ENCODE measurements at regions not wholly inside any gene's neighbourhood (a gene's known extent, or its start where the extent isn't known, plus 50 kb on each side); places are given as distances from the start of the nearest gene placed in this dataset.
"Not testable (repeated sequence)": the region's sequence is repeated elsewhere in the genome, so short reads cannot be mapped to it uniquely, and the experiment has no call there.

DNA sequence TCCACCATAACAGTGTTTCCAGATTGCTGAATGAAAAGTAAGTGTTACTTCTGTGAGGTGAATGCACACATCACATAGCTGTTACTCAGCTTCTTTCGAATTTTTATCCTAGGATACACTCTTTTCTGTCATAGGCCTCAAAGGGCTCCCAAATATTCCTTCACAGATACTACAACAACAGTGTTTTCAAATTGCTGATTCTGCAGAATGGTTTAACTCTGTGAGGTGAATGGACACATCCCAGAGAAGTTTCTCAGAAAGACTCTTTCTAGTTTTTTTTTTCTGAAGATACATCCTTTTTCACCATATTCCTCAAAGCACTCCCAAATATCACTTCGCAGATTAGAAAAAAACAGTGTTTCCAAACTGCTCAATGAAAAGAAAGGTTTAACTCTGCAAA is 221.1 kb downstream of the OR4A5 start:
- peaks cover 45% of the 10 kb centered on the region for H3K9me3 Mint-ChIP-seq (ENCODE audit: low read depth)
- DNase-seq (ENCODE audit: low spot score, unreplicated experiment) = no peak
- TF ChIP-seq, protein P1, sequence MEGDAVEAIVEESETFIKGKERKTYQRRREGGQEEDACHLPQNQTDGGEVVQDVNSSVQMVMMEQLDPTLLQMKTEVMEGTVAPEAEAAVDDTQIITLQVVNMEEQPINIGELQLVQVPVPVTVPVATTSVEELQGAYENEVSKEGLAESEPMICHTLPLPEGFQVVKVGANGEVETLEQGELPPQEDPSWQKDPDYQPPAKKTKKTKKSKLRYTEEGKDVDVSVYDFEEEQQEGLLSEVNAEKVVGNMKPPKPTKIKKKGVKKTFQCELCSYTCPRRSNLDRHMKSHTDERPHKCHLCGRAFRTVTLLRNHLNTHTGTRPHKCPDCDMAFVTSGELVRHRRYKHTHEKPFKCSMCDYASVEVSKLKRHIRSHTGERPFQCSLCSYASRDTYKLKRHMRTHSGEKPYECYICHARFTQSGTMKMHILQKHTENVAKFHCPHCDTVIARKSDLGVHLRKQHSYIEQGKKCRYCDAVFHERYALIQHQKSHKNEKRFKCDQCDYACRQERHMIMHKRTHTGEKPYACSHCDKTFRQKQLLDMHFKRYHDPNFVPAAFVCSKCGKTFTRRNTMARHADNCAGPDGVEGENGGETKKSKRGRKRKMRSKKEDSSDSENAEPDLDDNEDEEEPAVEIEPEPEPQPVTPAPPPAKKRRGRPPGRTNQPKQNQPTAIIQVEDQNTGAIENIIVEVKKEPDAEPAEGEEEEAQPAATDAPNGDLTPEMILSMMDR (IDR thresholded peaks at IDR 0.05; ENCODE audit: unreplicated experiment) = no peak
- no peaks in the 10 kb centered on the region for H3K4me1 Mint-ChIP-seq (ENCODE audit: low read depth)
- no peak overlapping the region for H3K4me3 Mint-ChIP-seq (ENCODE audit: low read depth)
- H3K27me3 Mint-ChIP-seq = no peaks in the 10 kb centered on the region
- peaks cover 1% of the 10 kb centered on the region for H3K36me3 Mint-ChIP-seq (ENCODE audit: insufficient read depth)
- H3K27ac Mint-ChIP-seq = no peak overlapping the region

DNA sequence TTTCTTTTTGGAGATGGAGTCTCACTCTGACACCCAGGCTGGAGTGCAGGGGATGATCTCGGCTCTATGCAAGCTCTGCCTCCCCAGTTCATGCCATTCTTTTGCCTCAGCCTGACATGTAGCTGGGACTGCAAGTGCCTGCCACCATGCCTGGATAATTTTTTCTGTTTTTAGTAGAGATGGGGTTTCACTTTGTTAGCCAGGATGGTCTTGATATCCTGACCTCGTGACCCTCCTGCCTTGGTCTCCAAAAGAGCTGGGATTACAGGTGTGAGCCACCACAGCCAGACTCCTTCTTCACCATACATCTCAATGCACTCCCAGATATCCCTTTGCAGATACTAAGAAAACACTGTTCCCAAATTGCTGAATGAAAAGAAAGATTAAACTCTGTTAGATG is 224.3 kb downstream of the OR4A5 start:
- no peak overlapping the region for H3K27ac Mint-ChIP-seq
- no peaks in the 10 kb centered on the region for H3K4me1 Mint-ChIP-seq (ENCODE audit: low read depth)
- no peak for DNase-seq (ENCODE audit: low spot score, unreplicated experiment)
- peaks cover 52% of the 10 kb centered on the region for H3K9me3 Mint-ChIP-seq (ENCODE audit: low read depth)
- TF ChIP-seq, protein P1 (IDR thresholded peaks at IDR 0.05; ENCODE audit: unreplicated experiment) = no peak
- H3K36me3 Mint-ChIP-seq (ENCODE audit: insufficient read depth) = peaks cover 1% of the 10 kb centered on the region
- no peaks in the 10 kb centered on the region for H3K27me3 Mint-ChIP-seq
- H3K4me3 Mint-ChIP-seq (ENCODE audit: low read depth) = no peak overlapping the region

DNA sequence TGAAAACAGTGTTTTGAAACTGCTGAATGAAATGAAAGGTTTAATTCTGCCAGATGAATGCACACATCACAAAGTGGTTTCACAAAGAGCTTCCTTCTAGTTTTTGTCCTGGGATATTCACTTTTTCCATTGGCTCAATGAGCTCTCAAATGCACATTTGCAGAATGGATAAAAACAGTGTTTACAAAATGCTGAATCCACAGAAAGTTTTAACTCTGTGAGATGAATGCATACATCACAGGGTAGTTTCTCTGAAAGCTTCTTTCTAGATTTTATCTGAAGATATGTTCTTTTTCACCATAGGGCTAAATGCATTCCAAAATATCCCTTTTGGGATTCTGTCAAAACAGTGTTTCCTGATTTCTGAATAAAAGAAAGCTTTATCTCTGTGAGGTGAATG is 237.6 kb downstream of the OR4A5 start:
- H3K27ac Mint-ChIP-seq = no peak overlapping the region
- H3K36me3 Mint-ChIP-seq (ENCODE audit: insufficient read depth) = no peaks in the 10 kb centered on the region
- H3K4me1 Mint-ChIP-seq (ENCODE audit: low read depth) = no peaks in the 10 kb centered on the region
- TF ChIP-seq, protein P1 (IDR thresholded peaks at IDR 0.05; ENCODE audit: unreplicated experiment) = no peak
- H3K9me3 Mint-ChIP-seq (ENCODE audit: low read depth) = peaks cover 23% of the 10 kb centered on the region
- no peak overlapping the region for H3K4me3 Mint-ChIP-seq (ENCODE audit: low read depth)
- no peaks in the 10 kb centered on the region for H3K27me3 Mint-ChIP-seq
- DNase-seq (ENCODE audit: low spot score, unreplicated experiment) = no peak

DNA sequence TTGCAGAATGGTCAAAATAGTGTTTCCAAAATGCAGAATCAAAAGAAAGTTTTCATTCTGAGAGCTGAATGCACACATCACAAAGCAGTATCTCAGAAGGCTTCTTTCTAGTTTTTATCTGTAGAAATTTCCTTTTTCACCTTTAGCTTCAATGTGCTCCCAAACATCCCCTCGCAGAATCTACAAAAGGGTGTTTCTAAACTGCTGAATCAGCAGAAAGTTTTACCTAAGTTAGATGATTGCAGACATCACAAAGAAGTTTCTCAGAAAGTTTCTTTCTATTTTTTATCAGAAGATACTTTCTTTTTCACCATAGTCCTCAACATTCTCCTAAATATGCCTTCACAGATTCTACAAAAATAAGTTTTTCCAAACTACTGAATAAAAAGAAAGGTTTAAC is 239.8 kb downstream of the OR4A5 start:
- Mint-ChIP-seq H3K27me3 (no peaks in the 10 kb centered on the region), H3K27ac (no peak overlapping the region), H3K4me1 (ENCODE audit: low read depth) (no peaks in the 10 kb centered on the region), H3K9me3 (ENCODE audit: low read depth) (peaks cover 29% of the 10 kb centered on the region), H3K4me3 (ENCODE audit: low read depth) (no peak overlapping the region), H3K36me3 (ENCODE audit: insufficient read depth) (no peaks in the 10 kb centered on the region)
- no peak for DNase-seq (ENCODE audit: low spot score, unreplicated experiment)
- TF ChIP-seq, protein P1 (IDR thresholded peaks at IDR 0.05; ENCODE audit: unreplicated experiment) = no peak

DNA sequence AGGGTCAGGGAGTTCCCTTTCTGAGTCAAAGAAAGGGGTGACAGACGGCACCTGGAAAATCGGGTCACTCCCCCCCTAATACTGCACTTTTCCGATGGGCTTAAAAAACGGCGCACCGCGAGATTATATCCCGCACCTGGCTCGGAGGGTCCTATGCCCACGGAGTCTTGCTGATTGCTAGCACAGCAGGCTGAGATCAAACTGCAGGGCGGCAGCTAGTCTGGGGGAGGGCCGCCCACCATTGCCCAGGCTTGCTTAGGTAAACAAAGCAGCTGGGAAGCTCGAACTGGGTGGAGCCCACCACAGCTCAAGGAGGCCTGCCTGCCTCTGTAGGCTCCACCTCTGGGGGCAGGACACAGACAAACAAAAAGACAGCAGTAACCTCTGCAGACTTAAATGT is 240.5 kb downstream of the OR4A5 start:
- H3K27ac Mint-ChIP-seq; H3K4me3 Mint-ChIP-seq (ENCODE audit: low read depth); DNase-seq (ENCODE audit: low spot score, unreplicated experiment); H3K4me1 Mint-ChIP-seq (ENCODE audit: low read depth); H3K36me3 Mint-ChIP-seq (ENCODE audit: insufficient read depth); H3K27me3 Mint-ChIP-seq: not testable (repeated sequence)
- H3K9me3 Mint-ChIP-seq (ENCODE audit: low read depth) = peaks cover 28% of the 10 kb centered on the region

DNA sequence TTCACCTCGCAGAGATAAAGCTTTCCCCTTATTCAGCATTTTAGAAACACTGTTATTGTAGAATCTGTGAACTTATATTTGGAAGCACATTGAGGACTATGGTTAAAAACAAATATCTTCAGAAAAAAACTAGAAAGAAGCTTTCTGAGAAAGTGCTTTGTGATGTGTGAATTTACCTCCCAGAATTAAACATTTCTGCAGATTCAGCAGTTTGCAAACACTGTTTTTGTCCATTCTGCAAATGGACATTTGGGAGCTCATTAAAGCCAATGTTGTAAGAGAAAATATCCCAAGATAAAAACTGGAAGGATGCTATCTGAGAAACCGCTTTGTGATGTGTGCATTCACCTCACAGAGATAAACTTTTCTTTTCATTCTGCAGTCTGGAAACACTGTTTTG is 272.7 kb downstream of the OR4A5 start:
- Mint-ChIP-seq H3K9me3 (ENCODE audit: low read depth) (peaks cover 31% of the 10 kb centered on the region), H3K27ac (no peak overlapping the region), H3K36me3 (ENCODE audit: insufficient read depth) (peaks cover 5% of the 10 kb centered on the region), H3K4me3 (ENCODE audit: low read depth) (no peak overlapping the region), H3K4me1 (ENCODE audit: low read depth) (no peaks in the 10 kb centered on the region), H3K27me3 (no peaks in the 10 kb centered on the region)
- no peak for DNase-seq (ENCODE audit: low spot score, unreplicated experiment)
- TF ChIP-seq, protein P1 (IDR thresholded peaks at IDR 0.05; ENCODE audit: unreplicated experiment) = no peak

Data from progenitor cell of endocrine pancreas (in vitro differentiated cells).